H9 (cell line): ENCODE measurements at regions not wholly inside any gene's neighbourhood (a gene's known extent, or its start where the extent isn't known, plus 50 kb on each side); places are given as distances from the start of the nearest gene placed in this dataset.
A peak's percentile ranks its signal among the peaks of the same experiment; 100 is the strongest.

Experiments
- DNase-seq: peaks from one replicate; pipeline ENCODE4 v3.0.0-alpha.2; 2017
- H2AFZ ChIP-seq: one replicate; pipeline ENCODE4 v1.6.1; 2013; ENCODE audit warnings: mild to moderate bottlenecking, low read length, control low read depth, moderate library complexity
- H2AK5ac ChIP-seq: 2 replicates; pipeline ENCODE4 v1.6.1; 2013; ENCODE audit warnings: low read length, control low read depth, mixed read lengths; ENCODE audit not compliant: insufficient read length
- H2BK120ac ChIP-seq: one replicate; pipeline ENCODE4 v1.6.1; 2013; ENCODE audit warnings: low read depth, mild to moderate bottlenecking, low read length, control low read depth, inconsistent platforms; ENCODE audit not compliant: poor library complexity, severe bottlenecking
- H2BK12ac ChIP-seq: 2 replicates; pipeline ENCODE4 v1.6.1; 2013; ENCODE audit warnings: low read length, control low read depth, mixed read lengths, low read depth; ENCODE audit not compliant: insufficient read length
- H2BK15ac ChIP-seq: 2 replicates; pipeline ENCODE4 v1.6.1; 2013; ENCODE audit warnings: low read depth, low read length, control low read depth
- H2BK20ac ChIP-seq: one replicate; pipeline ENCODE4 v1.6.1; 2013; ENCODE audit warnings: low read depth, mild to moderate bottlenecking, low read length, control low read depth, inconsistent platforms; ENCODE audit not compliant: poor library complexity, severe bottlenecking
- H2BK5ac ChIP-seq: 2 replicates; pipeline ENCODE4 v1.6.1; 2013; ENCODE audit warnings: low read length, control low read depth, mixed read lengths; ENCODE audit not compliant: insufficient read length
- H3K14ac ChIP-seq: 2 replicates; pipeline ENCODE4 v1.6.1; 2013; ENCODE audit warnings: low read length, control low read depth; ENCODE audit not compliant: insufficient read depth
- H3K18ac ChIP-seq: 2 replicates; pipeline ENCODE4 v1.6.1; 2013; ENCODE audit warnings: low read depth, mild to moderate bottlenecking, mixed read lengths, low read length, control low read depth; ENCODE audit not compliant: insufficient read length
- H3K23ac ChIP-seq: 2 replicates; pipeline ENCODE4 v1.6.1; 2013; ENCODE audit warnings: low read length, control low read depth, mixed read lengths, low read depth; ENCODE audit not compliant: insufficient read length
- H3K23me2 ChIP-seq: 2 replicates; pipeline ENCODE4 v1.6.1; 2013; ENCODE audit warnings: low read depth, mild to moderate bottlenecking, mixed read lengths, low read length, control low read depth; ENCODE audit not compliant: insufficient read length, poor library complexity, severe bottlenecking
- H3K27ac ChIP-seq: 2 replicates; pipeline ENCODE4 v1.5.1; 2013; ENCODE audit warnings: low read length, control low read depth, mixed read lengths, low read depth; ENCODE audit not compliant: insufficient read length
- H3K27me3 ChIP-seq: 2 replicates; pipeline ENCODE4 v1.6.1; 2013; ENCODE audit warnings: low read length, control low read depth, inconsistent platforms; ENCODE audit not compliant: insufficient read depth
- H3K4ac ChIP-seq: 2 replicates; pipeline ENCODE4 v1.6.1; 2013; ENCODE audit warnings: low read depth, mild to moderate bottlenecking, control low read depth, inconsistent platforms, low read length, moderate library complexity
- H3K4me1 ChIP-seq: 2 replicates; pipeline ENCODE4 v1.6.1; 2013; ENCODE audit warnings: low read length, control low read depth, inconsistent platforms; ENCODE audit not compliant: insufficient read depth
- H3K4me2 ChIP-seq: 2 replicates; pipeline ENCODE4 v1.6.1; 2013; ENCODE audit warnings: low read length, control low read depth, mixed read lengths; ENCODE audit not compliant: insufficient read length, insufficient read depth
- H3K56ac ChIP-seq: 2 replicates; pipeline ENCODE4 v1.6.1; 2013; ENCODE audit warnings: low read depth, mild to moderate bottlenecking, mixed read lengths, low read length, control low read depth; ENCODE audit not compliant: insufficient read length
- H3K79me1 ChIP-seq: 2 replicates; pipeline ENCODE4 v1.6.1; 2013; ENCODE audit warnings: low read depth, mild to moderate bottlenecking, moderate library complexity, low read length, control low read depth, inconsistent platforms; ENCODE audit not compliant: insufficient read depth, poor library complexity, severe bottlenecking
- H3K79me2 ChIP-seq: 2 replicates; pipeline ENCODE4 v1.6.1; 2013; ENCODE audit warnings: low read length, control low read depth, inconsistent platforms; ENCODE audit not compliant: insufficient read depth
- H3K9ac ChIP-seq: 2 replicates; pipeline ENCODE4 v1.6.1; 2013; ENCODE audit warnings: low read length, control low read depth, mixed read lengths; ENCODE audit not compliant: insufficient read length; ENCODE audit errors: extremely low read depth
- H3K9me3 ChIP-seq: one replicate; pipeline ENCODE4 v1.6.1; 2013; ENCODE audit warnings: low read depth, low read length, inconsistent platforms; ENCODE audit not compliant: control insufficient read depth
- H3T11ph ChIP-seq: one replicate; pipeline ENCODE4 v1.6.1; 2013; ENCODE audit warnings: mild to moderate bottlenecking, low read length, control low read depth, inconsistent platforms
- H4K20me1 ChIP-seq: one replicate; pipeline ENCODE4 v1.6.1; 2013; ENCODE audit not compliant: control insufficient read depth, insufficient read length, insufficient read depth
- H4K5ac ChIP-seq: 2 replicates; pipeline ENCODE4 v1.6.1; 2013; ENCODE audit warnings: low read depth, mild to moderate bottlenecking, mixed read lengths, low read length, control low read depth; ENCODE audit not compliant: insufficient read length
- H4K8ac ChIP-seq: replicated peaks from 2 replicates; pipeline ENCODE4 v1.6.1; 2013; ENCODE audit warnings: low read length, control low read depth, mixed read lengths, low read depth; ENCODE audit not compliant: insufficient read length
- H4K91ac ChIP-seq: 2 replicates; pipeline ENCODE4 v1.6.1; 2013; ENCODE audit warnings: low read depth, mild to moderate bottlenecking, moderate library complexity, mixed read lengths, low read length, control low read depth; ENCODE audit not compliant: insufficient read length
- H3K27ac Mint-ChIP-seq, 3 experiments: 2 replicates in 2 of 3; 3 replicates in 1 of 3; pipeline ENCODE4 v1.8.0; 2020 to 2021; ENCODE audit warnings: mixed read lengths in 3 of 3, mild to moderate bottlenecking in 1 of 3, moderate library complexity in 1 of 3
- H3K27me3 Mint-ChIP-seq: 2 replicates; pipeline ENCODE4 v1.8.0; 2021; ENCODE audit warnings: low read depth, mild to moderate bottlenecking, moderate library complexity, mixed read lengths
- H3K36me3 Mint-ChIP-seq, 3 experiments: 2 replicates in 2 of 3; 3 replicates in 1 of 3; pipeline ENCODE4 v1.8.0; 2020 to 2021; ENCODE audit warnings: low read depth in 3 of 3, mixed read lengths in 3 of 3; ENCODE audit not compliant: insufficient read depth in 1 of 3
- H3K4me1 Mint-ChIP-seq, 2 experiments: 2 replicates each; pipeline ENCODE4 v1.8.0; 2020; ENCODE audit warnings: mixed read lengths in 2 of 2
- H3K4me3 Mint-ChIP-seq, 2 experiments: 2 replicates in 1 of 2; 3 replicates in 1 of 2; pipeline ENCODE4 v1.8.0; 2020 to 2021; ENCODE audit warnings: mild to moderate bottlenecking in 2 of 2, mixed read lengths in 2 of 2, moderate library complexity in 1 of 2
- H3K9me3 Mint-ChIP-seq, 2 experiments: 2 replicates in 1 of 2; 3 replicates in 1 of 2; pipeline ENCODE4 v1.8.0; 2020; ENCODE audit warnings: mild to moderate bottlenecking in 2 of 2, mixed read lengths in 2 of 2, moderate library complexity in 1 of 2
- WGBS: extraction: QIAGEN DNeasy Blood & Tissue Kit; methylation state at CpG from one replicate; pipeline ENCODE4 v1.1.7; 2013; ENCODE audit warnings: missing lambda C conversion rate, low lambda C conversion rate, mixed read lengths; ENCODE audit not compliant: insufficient read length; ENCODE audit errors: extremely low coverage; 5-methylcytosine and 5-hydroxymethylcytosine counted together
- TF ChIP-seq, protein P1 (sequence below): fragments of 200-600 bp; sonication (generic); conservative IDR thresholded peaks from 3 replicates; pipeline ENCODE4 v1.8.0; 2021; ENCODE audit warnings: antibody characterized with exemption, mild to moderate bottlenecking

GRCh38 chr3:5634411-5634810 lies 446.9 kb downstream of the EDEM1 start:
- no peak overlapping the region for H3K23ac ChIP-seq
- no peak overlapping the region for H3K27ac ChIP-seq
- H2AK5ac ChIP-seq: no peak overlapping the region
- H3K9ac ChIP-seq: no peak overlapping the region
- Mint-ChIP-seq H3K27me3 (peaks cover 1% of the 10 kb centered on the region; the same call in 1 of the 2 replicates), H3K9me3 (peaks cover 2 to 13% of the 10 kb centered on the region in 2 experiments; a peak in 4 of 5 replicates), H3K4me1 (peaks cover 9 to 13% of the 10 kb centered on the region in 2 experiments), H3K27ac (0 out of 7 replicates have a peak overlapping the region, but pooled peaks of 1 of the 3 experiments have one; percentile 13), H3K4me3 (no peak overlapping the region), H3K36me3 (peaks cover 0 to 7% (median 0%) of the 10 kb centered on the region in 3 experiments; a peak in 2 of 7 replicates)
- no peak overlapping the region for H3K14ac ChIP-seq
- peak; percentile 34 for DNase-seq
- no peaks in the 10 kb centered on the region for H3K79me2 ChIP-seq
- no peak overlapping the region for H2BK12ac ChIP-seq
- H2BK120ac ChIP-seq: no peak overlapping the region
- H3T11ph ChIP-seq: no peak overlapping the region
- H4K5ac ChIP-seq: no peak overlapping the region
- no peak overlapping the region for H3K56ac ChIP-seq
- H3K18ac ChIP-seq: no peak overlapping the region
- no peaks in the 10 kb centered on the region for H4K20me1 ChIP-seq
- H3K27me3 ChIP-seq: no peaks in the 10 kb centered on the region
- no peak overlapping the region for H2BK20ac ChIP-seq
- H2BK5ac ChIP-seq: no peak overlapping the region
- no CpG with 5 or more reads among the region's 6 CpGs for WGBS
- no peaks in the 10 kb centered on the region for H3K4me1 ChIP-seq
- H3K79me1 ChIP-seq: no peaks in the 10 kb centered on the region
- H3K4me2 ChIP-seq: no peak overlapping the region
- TF ChIP-seq, protein P1, sequence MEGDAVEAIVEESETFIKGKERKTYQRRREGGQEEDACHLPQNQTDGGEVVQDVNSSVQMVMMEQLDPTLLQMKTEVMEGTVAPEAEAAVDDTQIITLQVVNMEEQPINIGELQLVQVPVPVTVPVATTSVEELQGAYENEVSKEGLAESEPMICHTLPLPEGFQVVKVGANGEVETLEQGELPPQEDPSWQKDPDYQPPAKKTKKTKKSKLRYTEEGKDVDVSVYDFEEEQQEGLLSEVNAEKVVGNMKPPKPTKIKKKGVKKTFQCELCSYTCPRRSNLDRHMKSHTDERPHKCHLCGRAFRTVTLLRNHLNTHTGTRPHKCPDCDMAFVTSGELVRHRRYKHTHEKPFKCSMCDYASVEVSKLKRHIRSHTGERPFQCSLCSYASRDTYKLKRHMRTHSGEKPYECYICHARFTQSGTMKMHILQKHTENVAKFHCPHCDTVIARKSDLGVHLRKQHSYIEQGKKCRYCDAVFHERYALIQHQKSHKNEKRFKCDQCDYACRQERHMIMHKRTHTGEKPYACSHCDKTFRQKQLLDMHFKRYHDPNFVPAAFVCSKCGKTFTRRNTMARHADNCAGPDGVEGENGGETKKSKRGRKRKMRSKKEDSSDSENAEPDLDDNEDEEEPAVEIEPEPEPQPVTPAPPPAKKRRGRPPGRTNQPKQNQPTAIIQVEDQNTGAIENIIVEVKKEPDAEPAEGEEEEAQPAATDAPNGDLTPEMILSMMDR: no peak
- no peak overlapping the region for H4K91ac ChIP-seq
- no peak overlapping the region for H2BK15ac ChIP-seq
- H2AFZ ChIP-seq: no peak overlapping the region
- H3K9me3 ChIP-seq: no peaks in the 10 kb centered on the region
- no peak overlapping the region for H4K8ac ChIP-seq
- no peaks in the 10 kb centered on the region for H3K23me2 ChIP-seq
- no peak overlapping the region for H3K4ac ChIP-seq
